DMS153 treated with DMSO at 0.1 percent for 48 hours (cell line): ENCODE measurements at regions not wholly inside any gene's neighbourhood (a gene's known extent, or its start where the extent isn't known, plus 50 kb on each side); places are given as distances from the start of the nearest gene placed in this dataset.
"Not testable (repeated sequence)": the region's sequence is repeated elsewhere in the genome, so short reads cannot be mapped to it uniquely, and the experiment has no call there.

Experiments
- DNase-seq: peaks from one replicate; lab custom pipeline; 2025; ENCODE audit not compliant: unreplicated experiment; lab: John Stamatoyannopoulos, UW

DNA sequence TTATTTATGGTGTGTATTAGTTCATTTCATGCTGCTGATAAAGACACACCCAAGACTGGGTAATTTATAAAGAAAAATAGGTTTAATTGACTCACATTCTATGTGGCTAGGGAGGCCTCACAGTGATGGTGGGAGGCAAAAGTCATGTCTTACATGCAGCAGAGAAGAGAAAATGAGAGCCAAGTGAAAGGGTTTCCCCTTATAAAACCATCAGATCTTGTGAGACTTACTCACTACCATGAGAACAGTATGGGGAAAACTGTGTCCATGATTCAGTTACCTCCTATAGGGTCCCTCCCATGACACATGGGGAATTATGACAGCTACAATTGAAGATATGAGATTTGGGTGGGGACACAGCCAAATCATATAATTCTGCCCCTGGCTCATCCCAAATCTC lies 150.0 kb upstream of the AHI1 start:
- no peak for DNase-seq

DNA sequence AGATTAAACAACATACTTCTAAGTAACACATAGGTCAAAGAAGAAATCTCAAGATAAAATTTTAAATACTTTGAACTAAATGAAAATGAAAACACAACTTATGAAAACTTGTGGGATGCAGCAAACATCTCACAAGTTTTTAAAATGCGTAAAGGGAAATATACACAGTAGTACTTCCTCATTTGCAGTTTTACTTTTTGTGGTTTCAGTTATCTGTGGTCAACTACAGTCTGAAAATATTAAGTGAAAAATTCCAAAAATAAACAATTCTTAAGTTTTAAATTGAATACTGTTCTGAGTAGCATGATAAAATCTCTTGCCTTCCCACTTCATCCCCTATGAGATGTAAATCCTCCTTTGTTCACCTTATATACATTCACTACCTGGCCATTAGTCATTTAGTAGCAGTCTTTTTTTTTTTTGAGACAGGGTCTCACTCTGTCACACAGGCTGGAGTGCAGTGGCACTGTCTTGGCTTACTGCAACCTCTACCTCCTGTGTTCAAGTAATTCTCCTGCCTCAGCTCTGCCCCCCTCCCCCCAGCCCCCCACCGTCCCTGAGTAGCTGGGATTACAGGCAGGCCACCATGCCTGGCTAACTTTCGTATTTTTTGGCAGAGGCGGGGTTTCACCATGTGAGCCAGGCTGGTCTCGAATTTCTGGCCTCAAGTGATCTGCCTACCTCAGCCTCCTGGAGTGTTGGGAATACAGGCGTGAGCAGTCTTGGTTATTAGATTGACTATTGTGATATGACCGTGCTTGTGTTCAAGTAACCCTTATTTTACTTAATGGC lies 154.6 kb upstream of the AHI1 start:
- no peak for DNase-seq

DNA sequence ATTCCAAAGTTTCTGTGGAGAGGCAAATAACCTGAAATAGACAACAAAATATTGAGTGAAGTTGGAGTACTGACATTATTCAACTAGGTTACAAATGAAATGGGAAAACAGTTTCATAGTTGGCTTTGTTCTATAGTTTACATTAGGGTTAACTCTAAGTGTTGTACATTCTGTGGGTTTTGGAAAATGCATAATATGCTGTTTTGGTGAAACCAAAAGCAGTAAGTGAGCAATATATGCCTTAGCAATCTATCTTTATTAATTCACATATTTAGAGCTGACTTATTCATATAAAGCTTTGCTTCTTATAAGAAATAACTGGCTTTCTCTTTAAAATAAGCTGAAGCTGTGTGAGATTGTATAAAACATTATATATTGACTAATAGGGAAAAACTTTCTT lies 157.5 kb upstream of the AHI1 start:
- no peak for DNase-seq

DNA sequence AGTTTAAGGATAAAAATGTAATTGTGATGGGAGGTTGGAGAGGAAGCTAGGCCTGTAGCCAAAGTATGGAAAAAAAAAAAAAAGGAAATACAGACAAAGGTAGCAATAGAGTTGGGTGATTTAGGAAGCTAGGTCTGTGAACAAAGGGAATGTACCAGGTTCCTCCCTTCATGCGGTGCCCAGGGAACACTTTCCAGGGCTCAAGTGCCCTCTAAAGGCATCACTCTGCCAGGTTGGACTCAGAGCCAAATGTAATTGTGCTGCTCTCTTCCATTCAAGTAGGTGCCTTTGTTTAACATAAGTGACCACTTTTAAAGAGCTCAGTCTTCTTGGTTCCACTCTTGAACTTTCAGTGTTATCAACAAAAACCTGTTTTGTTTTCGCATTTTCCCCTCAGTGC lies 159.7 kb upstream of the AHI1 start:
- DNase-seq = peak; percentile 71

DNA sequence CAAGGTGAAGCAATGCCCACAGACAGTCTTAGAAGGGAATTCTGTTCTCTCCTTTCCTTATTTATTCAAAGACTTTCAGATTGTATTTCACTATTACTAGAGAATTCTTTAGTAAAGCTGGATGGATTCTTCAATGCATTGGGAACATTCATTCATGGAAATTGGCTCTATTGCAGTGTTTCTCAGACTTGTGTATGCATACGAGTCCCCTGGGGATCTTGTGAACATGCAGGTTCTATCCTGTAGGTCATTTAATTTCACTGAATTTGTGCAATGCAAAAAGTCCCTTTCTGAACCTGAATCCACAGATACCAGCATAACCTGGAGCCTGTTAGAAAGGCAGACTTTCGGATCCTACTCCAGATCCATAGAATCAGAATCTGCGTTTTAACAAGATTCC lies 160.9 kb upstream of the AHI1 start:
- DNase-seq = no peak

DNA sequence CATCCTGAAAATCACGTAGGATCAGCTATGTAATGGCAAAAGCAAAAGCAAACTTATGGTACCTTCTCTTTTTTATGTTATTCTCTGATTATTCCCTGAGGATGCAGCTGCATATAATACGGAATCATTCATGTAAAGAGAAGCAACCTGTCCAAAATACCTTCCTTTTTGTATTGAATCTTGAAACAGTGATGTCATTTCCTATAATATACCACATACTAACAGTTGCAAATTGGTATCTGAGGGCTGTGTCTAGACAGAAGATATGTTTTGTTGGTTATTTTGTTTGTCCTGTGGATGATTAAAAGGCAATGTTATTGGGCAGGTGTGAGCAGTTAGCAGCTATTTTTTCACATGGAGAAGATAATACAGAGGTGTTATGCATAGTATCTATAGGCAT lies 161.4 kb upstream of the AHI1 start:
- no peak for DNase-seq

DNA sequence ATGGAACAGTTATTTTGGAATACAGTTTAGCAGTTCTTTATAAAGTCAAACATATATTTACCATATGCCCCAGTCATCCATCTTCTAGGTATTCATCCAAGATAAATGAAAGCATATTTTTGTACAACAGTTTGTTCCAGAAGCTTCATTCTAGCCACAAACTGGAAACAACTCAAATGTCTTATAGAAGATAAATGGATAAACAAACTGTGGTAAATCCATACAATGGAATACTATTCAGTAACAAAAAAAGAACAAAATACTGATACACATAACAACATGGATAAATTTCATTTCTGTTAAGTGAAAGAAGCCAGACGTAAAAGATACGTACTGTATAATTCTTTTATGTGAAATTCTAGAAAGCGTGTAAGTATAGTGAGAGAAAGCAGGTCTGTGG lies 167.0 kb upstream of the AHI1 start:
- DNase-seq = no peak

DNA sequence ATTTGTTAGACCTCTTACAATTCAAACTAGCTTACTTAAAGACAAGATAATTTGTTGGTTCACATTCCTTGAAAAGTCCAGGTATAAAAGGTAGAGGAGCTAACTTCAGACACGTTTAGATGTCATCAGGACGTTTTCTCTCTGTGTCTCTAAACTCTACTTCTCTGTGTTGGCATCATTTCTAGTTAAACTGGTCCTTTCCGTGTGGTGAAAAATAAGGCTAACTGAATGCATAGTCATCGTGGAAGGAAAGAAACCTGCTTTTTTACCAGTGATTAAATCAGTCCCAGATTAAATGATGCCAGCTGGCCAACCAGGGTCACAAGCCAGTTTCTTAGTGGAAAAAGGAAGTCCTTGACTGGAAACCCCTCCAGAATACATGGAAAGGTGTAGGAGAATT lies 168.4 kb upstream of the AHI1 start:
- DNase-seq = no peak

DNA sequence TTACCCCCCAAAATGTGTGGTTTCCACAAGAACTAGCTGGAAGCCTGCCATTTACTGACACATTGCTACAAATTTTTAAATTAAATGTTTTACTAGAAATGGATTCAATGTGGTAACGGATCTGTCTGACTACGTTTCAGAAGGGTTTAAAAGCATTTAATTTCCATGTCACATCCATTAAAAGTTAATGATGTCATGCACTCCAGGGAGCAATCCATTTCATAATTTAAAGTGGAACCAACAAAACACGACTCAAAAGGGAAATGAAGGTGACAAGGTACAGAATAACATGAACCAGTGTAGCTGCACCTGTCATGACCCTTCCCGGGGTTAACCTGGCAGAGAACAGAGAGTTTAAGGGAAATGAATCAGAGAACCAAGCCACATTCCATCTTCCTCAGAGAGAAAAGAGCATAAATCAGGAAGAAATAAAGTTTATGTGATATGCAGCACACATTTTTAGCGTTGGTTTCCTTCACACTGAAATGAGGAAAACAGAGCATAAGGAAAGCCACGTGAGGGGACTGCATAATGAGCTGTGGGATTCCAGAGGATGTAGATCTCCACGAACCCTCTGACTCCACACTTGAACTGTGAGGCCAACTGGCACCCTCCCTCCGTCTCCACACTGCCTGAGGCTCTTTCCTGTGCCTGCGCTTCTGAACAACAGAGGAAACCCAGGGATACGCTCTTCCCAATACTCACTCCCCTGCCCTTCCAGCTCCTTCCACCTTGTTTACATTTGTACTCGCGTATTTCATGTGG lies 170.3 kb upstream of the AHI1 start:
- DNase-seq = peak; percentile 74

DNA sequence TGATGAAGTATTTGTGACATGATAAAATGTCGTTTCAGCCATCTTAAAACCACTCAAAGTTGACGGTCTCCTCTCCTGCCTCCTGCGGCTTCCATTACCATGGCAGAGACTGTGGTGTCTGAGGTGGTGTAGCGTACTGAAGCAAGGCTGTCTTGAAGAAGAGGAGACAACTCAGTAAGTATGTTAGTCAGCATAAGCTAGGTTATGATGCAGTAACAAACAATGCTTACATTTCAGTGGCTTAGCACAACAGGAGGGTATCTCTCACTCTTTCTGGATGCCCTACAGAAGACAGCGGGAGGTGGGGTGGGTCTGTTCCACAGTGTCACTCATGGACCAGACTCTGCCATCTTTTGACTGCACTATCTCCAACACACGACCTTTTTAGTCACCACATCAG lies 174.7 kb upstream of the AHI1 start:
- no peak for DNase-seq

DNA sequence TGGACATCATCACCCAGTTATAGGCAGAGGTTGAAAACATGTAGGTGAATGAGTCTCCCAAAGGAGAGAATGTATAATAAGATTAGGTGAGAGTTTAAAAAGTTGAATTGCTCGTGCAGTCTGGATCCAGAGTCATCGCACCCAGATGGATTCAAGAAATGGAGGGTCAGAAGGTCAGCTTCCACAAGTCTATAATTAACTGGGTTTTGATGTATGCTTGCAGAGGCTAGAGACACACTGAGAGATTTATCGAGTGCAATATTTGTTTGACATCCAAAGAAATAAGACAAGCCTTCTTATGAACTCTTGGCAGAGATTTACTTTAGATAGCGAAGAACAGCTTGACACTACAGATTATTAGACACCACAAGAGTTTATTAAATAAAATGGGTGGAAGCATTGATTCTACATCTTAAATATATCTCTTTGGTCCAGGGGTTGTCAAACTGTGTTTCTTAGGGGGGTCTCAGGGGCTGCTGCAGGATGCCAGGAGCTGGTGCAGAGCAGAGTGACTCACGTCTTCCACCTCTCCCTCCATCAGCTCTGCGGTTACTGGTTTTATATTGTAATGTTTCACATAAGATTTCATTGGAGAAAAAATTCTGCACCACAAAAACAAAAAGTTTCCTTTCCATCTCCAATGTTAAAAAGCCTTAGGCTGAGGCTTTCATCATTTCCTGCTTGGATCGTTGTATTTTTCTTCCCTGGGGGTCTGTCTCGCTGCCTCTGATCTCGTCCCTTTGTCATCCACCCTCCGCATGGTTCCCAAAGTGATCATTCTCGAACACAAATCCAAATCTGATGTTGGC lies 176.2 kb upstream of the AHI1 start:
- no peak for DNase-seq

DNA sequence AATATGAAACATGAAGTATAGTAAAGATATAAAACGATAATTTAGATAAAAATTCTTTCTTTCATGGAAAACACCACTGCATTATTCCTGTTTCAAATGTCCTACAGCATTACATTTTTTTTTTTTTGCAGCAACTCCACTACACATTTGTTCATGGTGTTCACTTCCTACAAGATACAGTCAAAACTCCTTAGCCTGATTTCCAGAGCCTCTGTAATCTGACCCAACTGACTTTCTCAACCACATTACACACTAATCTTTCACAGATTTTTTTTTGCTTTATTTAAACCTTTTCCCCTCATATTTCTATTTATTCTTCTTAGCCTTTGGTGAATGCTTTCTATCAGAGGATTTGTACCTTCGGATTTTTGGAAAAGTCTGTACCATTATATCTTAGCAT lies 176.5 kb upstream of the PDE7B start:
- DNase-seq = no peak

DNA sequence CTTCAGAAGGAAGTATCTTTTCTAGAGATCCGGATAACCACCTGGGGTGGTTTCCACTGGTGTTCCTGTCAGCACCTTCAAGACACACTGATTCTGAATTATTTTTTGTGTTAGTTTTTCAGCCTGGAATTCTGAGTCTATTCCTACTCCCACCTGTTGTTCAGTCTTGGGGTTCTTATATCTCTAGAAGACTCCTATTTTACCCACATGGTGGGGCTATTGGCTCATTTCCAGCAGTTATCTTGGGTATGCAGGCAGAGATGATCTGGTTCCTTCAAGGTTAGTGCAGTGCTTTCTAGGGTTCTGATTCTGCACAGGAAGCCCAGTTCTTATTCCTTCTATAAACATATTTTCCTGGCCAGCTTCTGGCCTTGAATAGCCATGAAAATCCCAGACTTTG lies 175.6 kb upstream of the PDE7B start:
- no peak for DNase-seq

DNA sequence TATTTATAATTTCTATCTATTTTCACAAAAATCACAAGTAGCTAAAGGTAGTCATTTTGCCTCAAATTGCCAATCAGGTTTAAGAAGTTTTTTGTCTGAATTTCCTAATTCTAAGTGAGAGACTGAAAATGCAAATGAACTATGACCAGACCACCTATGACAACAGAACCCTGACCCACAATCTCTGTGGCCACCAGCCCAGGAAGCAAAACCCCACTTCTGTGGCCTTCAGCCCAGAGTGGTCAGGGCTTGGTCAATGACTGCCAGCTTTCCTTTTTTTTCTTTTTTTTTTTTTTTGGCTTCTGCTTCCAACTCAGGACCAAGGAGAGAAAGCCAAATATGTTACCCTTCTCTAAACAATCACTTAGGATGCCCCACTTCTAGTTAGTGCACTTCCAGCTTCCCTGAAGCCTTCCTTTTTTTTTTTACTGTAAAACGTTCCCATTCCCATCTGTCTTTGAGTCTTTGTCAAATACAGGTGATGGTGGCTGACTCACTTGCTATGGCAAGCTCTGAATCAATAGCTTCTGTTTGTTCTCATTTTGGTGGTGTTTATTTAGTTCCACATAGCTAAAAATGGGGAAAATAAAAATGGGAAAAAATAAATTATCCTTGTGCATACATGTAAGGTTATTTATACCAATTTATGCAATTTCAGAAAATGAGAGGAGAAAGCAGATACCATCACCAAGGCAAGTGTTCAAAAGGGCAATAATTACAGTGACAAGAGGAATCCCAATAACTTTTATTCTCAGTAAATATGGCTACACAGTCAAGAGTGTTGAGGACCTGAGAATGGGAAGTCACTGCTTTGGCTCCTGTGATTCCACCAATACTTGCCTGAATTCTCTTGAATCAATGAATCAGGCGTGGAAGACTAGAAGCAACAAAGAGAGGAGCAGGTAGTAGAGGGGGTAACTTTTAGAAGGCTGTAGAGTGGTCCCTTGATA lies 170.3 kb upstream of the PDE7B start:
- DNase-seq = no peak

DNA sequence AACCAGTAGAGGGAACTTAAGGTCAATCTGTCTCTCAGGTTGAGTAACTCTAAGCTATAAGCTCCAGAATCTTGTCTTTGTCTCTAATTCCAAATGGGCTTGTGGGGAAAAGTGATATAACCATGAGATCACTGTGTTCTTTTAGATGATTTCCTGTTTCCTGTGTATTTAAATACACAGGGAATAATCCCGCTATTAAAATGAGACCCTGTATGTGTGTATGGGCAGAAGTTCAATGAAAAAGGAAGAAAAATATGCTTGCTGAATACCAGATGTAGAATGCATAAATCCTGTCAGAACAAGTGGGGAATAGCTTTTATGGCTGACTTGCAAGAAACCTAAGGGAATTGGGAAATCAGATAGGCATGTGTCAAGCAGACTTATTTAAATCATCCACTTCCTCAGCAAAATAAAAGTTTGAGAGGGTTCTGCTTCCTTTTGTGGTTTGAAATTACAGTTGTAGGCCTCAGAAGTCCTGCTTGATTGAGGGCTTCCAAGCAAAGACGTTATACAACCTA lies 164.7 kb upstream of the PDE7B start:
- DNase-seq = no peak

DNA sequence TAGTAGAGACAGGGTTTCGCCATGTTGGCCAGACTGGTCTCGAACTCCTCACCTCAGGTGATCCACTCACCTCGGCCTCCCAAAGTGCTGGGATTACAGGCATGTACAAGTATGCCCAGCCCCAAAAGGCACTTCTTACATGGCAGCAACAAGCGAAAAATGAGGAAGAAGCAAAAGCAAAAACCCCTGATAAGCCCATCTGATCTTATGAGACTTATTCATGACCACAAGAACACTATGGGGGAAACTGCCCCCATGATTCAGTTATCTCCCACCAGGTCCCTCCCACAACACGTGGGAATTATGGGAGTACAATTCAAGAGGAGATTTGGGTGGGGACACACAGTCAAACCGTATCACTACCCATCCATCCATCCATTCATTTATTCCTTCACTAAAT lies 163.0 kb upstream of the PDE7B start:
- DNase-seq = not testable (repeated sequence)

DNA sequence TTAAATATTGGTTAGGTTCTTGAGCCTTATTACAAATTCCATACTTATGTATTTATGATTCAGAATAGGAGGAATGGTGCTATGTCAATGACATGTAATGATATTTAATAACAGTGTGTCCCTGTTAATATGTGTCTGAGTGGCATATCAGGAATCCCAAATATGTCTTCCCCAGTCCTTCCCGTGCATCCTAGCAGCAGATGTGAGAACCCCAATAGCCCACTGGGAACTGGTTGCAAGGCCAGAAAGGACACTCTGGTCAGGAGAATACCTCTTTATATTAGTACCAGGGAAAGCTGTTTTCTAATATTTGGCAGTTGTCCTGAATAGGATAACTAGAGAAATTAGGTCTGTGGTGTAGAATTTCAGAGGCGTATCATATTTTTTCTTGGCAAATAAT lies 159.1 kb upstream of the PDE7B start:
- DNase-seq = no peak

DNA sequence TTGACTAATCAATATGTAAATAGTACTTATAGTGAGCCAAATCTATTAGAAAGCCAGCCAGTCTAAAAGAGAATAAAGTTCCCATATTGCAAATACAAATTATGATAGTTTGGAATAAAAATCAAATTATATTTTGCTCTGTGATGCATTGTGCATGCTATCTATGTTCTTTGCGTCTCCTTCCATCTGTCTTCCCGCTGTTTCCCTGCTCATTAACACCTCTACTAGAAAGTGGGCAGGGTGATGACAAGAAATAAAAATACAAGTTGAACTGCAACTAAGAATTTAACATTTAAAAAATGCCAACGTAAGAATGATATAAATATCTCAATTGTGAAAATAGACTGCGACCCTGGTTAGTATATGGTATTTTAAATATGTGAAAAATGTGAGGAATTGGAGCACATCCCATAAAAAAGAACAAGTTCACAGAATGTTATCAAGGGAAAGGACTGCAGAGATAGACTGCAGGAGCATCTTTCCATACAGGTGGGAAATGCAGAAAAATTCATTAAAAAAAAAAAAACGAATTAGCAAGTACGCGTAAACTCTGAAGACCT lies 157.6 kb upstream of the PDE7B start:
- DNase-seq = no peak

DNA sequence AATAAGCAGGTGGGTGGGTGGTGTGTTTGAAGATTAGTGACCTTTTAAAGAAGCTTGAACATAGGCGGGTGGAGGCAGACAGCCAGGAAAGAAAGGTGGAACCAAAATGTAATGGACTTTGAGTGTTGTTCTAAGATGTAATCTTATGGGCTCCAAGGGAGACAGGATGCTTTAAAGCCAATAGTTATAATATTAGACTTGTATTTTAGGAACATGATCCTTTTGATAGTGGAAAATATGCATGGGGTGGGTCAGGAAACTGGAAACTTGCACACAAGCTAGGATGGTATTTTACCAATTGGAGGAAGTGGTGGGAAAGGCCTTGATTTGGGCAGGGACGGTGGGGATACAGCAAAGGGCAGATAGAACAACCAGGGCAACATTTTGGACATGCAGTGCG lies 151.8 kb upstream of the PDE7B start:
- no peak for DNase-seq

DNA sequence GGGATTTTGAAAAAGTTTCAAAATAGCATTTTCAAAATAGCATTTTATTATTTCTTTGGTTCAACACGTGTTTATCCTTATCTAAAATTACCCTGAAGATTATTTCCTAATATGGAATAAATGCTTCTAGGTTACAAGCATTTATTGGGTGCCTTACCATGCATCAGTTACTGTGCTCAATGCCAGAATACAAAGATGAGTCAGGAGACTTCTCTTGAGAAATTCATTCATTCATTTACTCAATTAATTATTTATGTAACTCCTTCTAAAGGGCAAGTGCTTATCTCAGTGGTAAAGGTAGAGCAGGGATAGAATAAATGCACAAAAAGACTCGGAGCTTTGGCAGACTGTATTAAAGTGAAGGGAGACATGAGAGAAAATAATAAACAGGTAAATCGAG lies 150.1 kb upstream of the PDE7B start:
- DNase-seq = no peak
